ENCODE measurements at regions not wholly inside any gene's neighbourhood (a gene's known extent, or its start where the extent isn't known, plus 50 kb on each side); places are given as distances from the start of the nearest gene placed in this dataset.

GRCh38 chr6:97668716-97669115, 385.7 kb upstream of the MMS22L start:
- WGBS, 4 donors: 41 to 52% (median 46%) methylated on average over 11 of the region's 11 CpGs
- peak overlapping the region in 1 of 4 donors; percentile 40 for H3K4me3 ChIP-seq
- no peaks in the 10 kb centered on the region for H3K9me3 ChIP-seq (replicated peaks in 1 of 3)
- no peak overlapping the region for H3K27ac ChIP-seq
- H3K36me3 ChIP-seq (replicated peaks in 1 of 2): no peaks in the 10 kb centered on the region
- no peak for DNase-seq
- TF ChIP-seq POLR2A (IDR thresholded peaks at IDR 0.05) (no peak), CTCF (IDR thresholded peaks at IDR 0.05) (no peak)
- H3K27me3 ChIP-seq: no peaks in the 10 kb centered on the region
- intact Hi-C loops (cut with DNase I): no loop called here
- no peaks in the 10 kb centered on the region for H3K4me1 ChIP-seq (replicated peaks in 1 of 2)

- intact Hi-C loops (cut with DNase I): no loop called here
- WGBS, 4 donors: 14 to 20% (median 18%) methylated on average over 15 of the region's 15 CpGs
- no peak overlapping the region for H3K27ac ChIP-seq
Observed at GRCh38 chr6:97669191-97670031, 386.4 kb upstream of the MMS22L start.

GRCh38 chr6:97674802-97675201, 391.8 kb upstream of the MMS22L start:
- no peak for DNase-seq
- no peak overlapping the region for H3K27ac ChIP-seq
- 64 to 92% (median 79%) methylated on average over 3 of the region's 3 CpGs for WGBS, 4 donors

More at GRCh38 chr6:97669191-97670031, 386.4 kb upstream of the MMS22L start:
- peak in 4 of 7 donors; percentile 1 to 21 (median 10) for DNase-seq
- Histone ChIP-seq H3K9me3 (replicated peaks in 1 of 3) (no peaks in the 10 kb centered on the region), H3K27me3 (no peaks in the 10 kb centered on the region), H3K36me3 (replicated peaks in 1 of 2) (no peaks in the 10 kb centered on the region), H3K4me1 (replicated peaks in 1 of 2) (no peaks in the 10 kb centered on the region), H3K4me3 (peak overlapping the region in 1 of 4 donors; percentile 40)
- no peak for TF ChIP-seq CTCF (IDR thresholded peaks at IDR 0.05)
- no peak for TF ChIP-seq POLR2A (IDR thresholded peaks at IDR 0.05)

GRCh38 chr6:97677626-97678025, 394.6 kb upstream of the MMS22L start:
- no peaks in the 10 kb centered on the region for H3K4me1 ChIP-seq (replicated peaks in 1 of 2)
- no peak for TF ChIP-seq CTCF (IDR thresholded peaks at IDR 0.05)
- TF ChIP-seq POLR2A (IDR thresholded peaks at IDR 0.05): no peak
- intact Hi-C loops (cut with DNase I): no loop called here
- DNase-seq: no peak
- H3K36me3 ChIP-seq (replicated peaks in 1 of 2): no peaks in the 10 kb centered on the region
- no peaks in the 10 kb centered on the region for H3K9me3 ChIP-seq (replicated peaks in 1 of 3)
- H3K27me3 ChIP-seq: no peaks in the 10 kb centered on the region
- H3K4me3 ChIP-seq: no peak overlapping the region
- 68 to 88% (median 80%) methylated on average over 2 of the region's 2 CpGs for WGBS, 4 donors
- H3K27ac ChIP-seq: no peak overlapping the region

More at GRCh38 chr6:97674802-97675201, 391.8 kb upstream of the MMS22L start:
- no peaks in the 10 kb centered on the region for H3K27me3 ChIP-seq
- no peak overlapping the region for H3K4me3 ChIP-seq
- H3K4me1 ChIP-seq (replicated peaks in 1 of 2): no peaks in the 10 kb centered on the region
- H3K36me3 ChIP-seq (replicated peaks in 1 of 2): no peaks in the 10 kb centered on the region
- no peak for TF ChIP-seq CTCF (IDR thresholded peaks at IDR 0.05)
- TF ChIP-seq POLR2A (IDR thresholded peaks at IDR 0.05): no peak
- no peaks in the 10 kb centered on the region for H3K9me3 ChIP-seq (replicated peaks in 1 of 3)
- intact Hi-C loops (cut with DNase I): no loop called here
